NCI-H1092 treated with DMSO at 0.1 percent for 48 hours (cell line): ENCODE measurements at regions not wholly inside any gene's neighbourhood (a gene's known extent, or its start where the extent isn't known, plus 50 kb on each side); places are given as distances from the start of the nearest gene placed in this dataset.

Source experiments
- DNase-seq: peaks from one replicate; lab custom pipeline; 2025; lab: John Stamatoyannopoulos, UW

DNA sequence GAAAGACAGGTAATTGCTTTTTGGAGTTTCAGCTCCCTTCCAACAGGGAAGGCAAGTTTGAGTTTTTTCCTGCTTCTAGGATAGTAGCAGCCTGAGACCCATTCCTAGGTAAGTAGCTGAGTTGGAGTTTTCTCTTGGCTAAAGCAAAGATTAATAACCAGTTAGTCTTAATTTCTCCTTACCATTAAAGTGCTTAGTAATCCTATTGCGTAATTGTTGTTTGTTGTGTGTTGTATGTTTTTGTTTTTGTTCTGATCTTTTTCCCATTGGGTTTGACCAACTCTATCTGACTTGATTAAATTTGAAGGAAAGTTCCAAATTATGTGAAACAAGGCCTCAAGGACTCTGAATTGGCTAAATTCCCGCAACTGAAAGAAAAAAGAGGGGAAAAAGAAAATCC, 83.5 kb downstream of the TBX22 start:
- no peak for DNase-seq

GRCh38 chrX:80120335-80120734, 105.8 kb downstream of the TBX22 start:
- DNase-seq: no peak

DNA sequence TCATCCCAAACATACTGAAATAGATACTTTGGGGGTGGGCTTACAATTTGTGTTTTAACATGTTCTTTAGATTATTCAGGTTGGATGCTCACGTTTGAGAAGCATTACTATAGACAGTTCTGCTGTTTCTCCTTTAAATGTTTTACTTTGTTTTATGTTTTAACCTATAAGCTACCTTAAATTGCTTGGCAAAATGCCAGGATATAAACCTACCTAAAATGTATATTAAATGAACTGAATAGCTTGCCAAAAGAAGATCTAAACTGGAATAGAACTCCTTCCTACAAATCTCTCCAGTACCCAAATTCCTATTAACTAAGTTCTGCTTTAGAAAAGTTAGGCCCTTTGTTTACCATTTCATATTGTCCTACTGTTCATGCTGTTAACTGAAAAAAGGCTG, 124.4 kb downstream of the TBX22 start:
- DNase-seq: no peak

DNA sequence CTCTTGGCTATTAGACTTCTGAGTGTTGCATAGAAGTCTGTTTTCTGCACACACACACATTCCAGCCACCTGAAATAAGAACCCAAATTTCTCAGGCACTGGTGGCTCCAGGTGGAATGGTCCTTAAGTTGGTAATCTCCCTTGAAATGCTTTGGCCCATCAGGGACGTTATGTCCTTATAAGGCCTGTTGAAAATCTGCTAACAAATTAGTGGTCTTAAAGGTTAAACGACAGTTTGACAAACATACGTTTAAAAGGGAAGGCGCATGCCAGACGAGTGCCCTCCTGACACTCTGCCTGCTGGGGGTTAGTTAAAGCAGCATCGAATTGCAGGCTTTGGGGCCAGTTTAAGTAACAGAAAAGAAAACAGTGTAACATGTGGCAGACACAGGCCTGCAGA, 125.0 kb downstream of the TBX22 start:
- DNase-seq: no peak

- DNase-seq: no peak
Observed at GRCh38 chrX:80170581-80170980, 156.0 kb downstream of the TBX22 start.

DNA sequence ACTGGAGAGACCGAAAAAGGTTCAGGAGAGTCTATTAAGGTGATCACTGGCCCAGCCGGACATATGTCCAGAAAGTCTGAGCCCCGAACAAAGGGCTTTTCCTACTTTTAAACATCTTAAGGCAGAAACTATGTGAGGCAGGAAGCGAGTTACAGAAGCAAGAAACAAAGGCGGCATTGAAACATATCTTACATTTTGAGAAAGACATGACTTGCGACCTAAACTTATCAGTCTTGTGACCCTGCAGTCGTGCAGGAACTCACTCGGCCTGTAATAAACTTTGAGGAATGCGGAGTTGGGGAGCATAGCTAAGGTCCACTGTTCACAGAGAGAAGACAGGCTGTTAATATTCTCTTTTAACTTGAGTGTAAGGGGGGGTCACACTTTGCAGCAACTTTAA, 158.7 kb downstream of the TBX22 start:
- DNase-seq: no peak

- DNase-seq: no peak
Observed at GRCh38 chrX:80174925-80175574, 160.5 kb downstream of the TBX22 start.

DNA sequence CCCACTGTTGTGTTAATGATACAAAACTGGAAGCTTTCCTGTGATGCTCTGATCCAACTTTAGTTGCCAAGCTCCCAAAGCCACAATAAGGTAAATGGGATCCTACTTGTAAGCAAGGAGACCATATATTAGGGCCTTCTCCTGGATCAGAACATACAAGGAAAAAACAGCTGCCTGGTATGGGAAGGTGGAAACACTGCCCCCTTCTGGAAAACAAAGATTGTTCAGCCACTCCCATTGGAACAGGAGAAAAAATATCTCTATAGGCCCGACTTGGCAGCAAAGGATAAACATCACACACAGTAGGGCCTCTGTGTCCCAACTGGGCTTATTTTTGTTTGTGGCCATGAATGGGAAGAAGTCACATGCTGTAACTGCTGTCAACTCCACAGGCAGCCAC, 166.5 kb downstream of the TBX22 start:
- no peak for DNase-seq

GRCh38 chrX:80184854-80185253, 170.3 kb downstream of the TBX22 start:
- DNase-seq: no peak

- no peak for DNase-seq
Observed at GRCh38 chrX:80206647-80207046, 192.1 kb downstream of the TBX22 start.

DNA sequence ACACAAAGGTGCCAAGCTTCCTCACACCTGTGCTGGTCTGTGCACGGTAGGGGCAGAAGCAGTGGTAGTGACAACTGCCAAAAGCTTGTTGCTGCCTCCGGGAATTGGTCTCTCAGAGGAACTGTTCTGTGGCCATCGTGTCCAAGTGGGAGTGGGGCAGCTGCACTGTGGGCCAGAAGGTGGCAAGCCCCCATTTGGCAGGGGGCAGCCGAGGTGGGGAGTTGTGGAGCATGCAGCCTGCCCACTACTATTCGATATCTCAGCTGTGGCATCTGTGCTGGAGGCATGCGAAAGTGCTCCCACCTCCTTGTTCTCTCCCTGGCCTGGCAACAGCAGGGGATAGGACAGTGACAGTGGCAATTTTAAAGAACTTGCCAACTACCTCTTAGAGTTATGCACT, 192.8 kb downstream of the TBX22 start:
- no peak for DNase-seq

- DNase-seq: no peak
Observed at GRCh38 chrX:80216086-80216485, 201.5 kb downstream of the TBX22 start.

DNA sequence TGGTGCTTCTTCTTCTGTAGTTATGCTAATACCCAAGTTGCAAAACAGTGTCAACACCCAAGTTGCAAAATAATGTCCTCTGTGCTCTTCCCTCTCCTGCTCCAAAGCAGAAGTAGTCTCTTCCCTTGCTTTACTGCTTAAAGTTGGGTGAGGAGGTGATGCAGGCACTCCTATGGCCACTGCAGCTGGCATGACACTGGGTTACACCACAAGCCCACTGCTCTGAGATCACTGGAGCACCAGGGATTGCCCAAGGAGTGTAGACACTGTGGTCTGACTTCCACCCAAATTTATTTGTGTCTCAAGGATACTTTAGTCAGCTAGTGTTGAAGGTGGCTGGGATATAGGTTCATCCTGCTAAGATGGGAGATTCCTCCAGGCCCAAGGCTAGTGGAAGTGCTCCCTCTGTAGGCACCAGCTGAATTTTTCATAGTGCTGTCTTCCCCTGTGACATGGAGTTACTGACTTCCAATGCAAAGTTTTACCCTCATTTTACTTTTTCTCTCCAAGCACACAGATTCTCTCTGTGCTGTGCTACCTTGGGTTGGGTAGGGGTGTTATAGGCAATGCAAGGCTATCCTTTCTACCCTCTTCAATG, 196.2 kb upstream of the TENT5D start:
- DNase-seq: no peak

DNA sequence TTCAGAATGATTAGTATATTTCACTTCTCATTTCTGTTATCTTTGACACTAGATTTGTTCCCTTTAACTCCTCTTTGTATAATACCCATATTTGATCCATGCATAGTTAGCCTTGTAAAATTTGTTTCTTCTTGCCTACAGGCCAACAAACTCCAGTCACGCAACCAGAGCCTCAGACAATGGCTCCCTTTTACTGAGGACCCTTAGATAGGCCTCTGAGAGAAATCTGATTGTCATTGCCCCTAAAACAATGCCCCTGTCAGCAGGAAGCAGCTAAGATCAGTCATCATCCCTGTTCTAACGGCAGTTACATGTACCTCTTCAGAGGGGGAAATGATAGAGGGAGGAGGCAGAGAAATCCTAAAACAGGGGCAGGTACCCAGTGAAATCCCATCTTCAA, 190.6 kb upstream of the TENT5D start:
- DNase-seq: no peak

DNA sequence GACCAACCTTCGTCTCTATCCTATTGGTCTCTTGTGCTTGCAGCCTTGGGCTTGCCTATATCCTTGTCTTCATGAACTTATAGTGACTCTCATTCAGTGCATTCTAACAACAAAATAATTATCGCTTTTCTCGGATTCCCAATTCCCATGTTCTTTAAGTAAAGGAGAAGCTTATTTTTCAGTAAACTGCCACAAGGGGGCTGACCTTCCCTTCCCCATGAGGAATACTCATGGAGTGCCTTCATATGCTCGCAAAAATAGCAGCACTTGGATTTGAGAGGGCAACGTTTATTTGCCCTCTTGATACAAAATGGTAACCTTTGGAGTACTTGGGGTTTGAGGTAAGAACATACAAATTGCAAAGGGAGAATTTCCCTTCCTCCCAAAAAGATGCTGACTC, 183.2 kb upstream of the TENT5D start:
- no peak for DNase-seq

GRCh38 chrX:80246271-80246670, 174.0 kb upstream of the TENT5D start:
- DNase-seq: no peak

GRCh38 chrX:80266287-80266686, 154.0 kb upstream of the TENT5D start:
- DNase-seq: no peak

GRCh38 chrX:80266979-80267378, 153.3 kb upstream of the TENT5D start:
- DNase-seq: no peak

GRCh38 chrX:80267790-80268189, 152.5 kb upstream of the TENT5D start:
- no peak for DNase-seq

DNA sequence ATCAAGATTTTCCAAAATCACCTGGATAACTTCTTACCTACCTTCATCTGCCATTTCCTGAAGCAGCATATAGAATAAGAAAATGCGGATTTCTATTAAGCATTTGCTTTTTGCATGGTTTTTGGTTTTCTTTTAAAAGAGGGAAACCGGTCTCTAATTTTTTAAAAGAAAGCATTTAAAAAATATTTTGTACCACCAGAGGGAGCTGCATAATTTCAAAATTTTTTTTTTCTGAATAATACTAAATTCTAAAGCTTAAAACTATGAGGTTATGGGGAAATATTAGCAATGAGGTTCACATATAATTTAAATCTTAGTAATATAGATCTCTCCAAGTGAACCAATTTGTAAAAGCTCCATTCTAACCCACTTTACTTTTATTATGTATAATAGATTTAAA, 137.7 kb upstream of the TENT5D start:
- DNase-seq: no peak

DNA sequence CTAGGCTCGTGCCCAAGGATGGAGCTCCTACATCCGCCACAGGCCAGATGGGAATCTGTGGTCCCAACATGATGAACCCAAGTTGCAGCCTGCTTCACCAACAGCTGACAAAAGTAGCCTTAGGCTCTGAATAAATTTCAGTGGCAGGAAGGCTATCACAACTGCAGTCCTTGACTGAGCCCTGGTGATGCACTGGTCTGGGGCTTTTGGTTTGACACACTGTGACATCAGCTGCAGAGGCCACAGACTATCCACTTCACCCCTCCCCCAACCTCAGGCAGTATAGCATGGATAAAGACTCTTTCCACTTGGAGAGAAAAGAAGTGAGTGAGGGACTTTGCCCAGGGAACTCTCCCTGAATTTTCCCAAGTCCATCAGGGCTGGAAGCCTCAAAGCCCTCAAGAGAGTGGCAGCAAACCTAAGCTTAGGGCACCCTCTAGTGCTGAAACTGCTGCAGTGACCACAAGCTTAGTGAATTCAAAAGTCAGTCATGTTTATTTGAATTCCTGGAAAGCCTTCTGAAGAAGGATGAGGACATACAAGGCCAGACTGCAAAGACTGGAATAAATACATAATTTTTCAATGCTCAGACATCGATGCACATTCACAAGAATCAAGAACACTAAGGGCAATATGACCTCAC, 135.0 kb upstream of the TENT5D start:
- no peak for DNase-seq

- no peak for DNase-seq
Observed at GRCh38 chrX:80290834-80291233, 129.4 kb upstream of the TENT5D start.

GRCh38 chrX:80293354-80293753, 126.9 kb upstream of the TENT5D start:
- no peak for DNase-seq

- DNase-seq: no peak
Observed at GRCh38 chrX:80306007-80306406, 114.2 kb upstream of the TENT5D start.
